Omental fat pad (tissue), 3 donors: ENCODE measurements at regions not wholly inside any gene's neighbourhood (a gene's known extent, or its start where the extent isn't known, plus 50 kb on each side); places are given as distances from the start of the nearest gene placed in this dataset.

ENCODE experiments used
- ATAC-seq: fragments of 150-250 bp; one replicate; pipeline ENCODE4 v1.9.1; 2016; ENCODE audit warnings: mild to moderate bottlenecking, moderate library complexity; ENCODE audit not compliant: low FRiP score
- DNase-seq: peaks from one replicate; pipeline ENCODE4 v3.0.0-alpha.2; 2019; ENCODE audit warnings: low spot score
- TF ChIP-seq, protein P1 (sequence below), 3 donors: fragments of 450-650 bp; IDR thresholded peaks; one replicate each; pipeline ENCODE4 v1.5.1; 2016 to 2017; ENCODE audit warnings: antibody characterized with exemption in 3 of 3, mild to moderate bottlenecking in 3 of 3, moderate library complexity in 2 of 3

DNA sequence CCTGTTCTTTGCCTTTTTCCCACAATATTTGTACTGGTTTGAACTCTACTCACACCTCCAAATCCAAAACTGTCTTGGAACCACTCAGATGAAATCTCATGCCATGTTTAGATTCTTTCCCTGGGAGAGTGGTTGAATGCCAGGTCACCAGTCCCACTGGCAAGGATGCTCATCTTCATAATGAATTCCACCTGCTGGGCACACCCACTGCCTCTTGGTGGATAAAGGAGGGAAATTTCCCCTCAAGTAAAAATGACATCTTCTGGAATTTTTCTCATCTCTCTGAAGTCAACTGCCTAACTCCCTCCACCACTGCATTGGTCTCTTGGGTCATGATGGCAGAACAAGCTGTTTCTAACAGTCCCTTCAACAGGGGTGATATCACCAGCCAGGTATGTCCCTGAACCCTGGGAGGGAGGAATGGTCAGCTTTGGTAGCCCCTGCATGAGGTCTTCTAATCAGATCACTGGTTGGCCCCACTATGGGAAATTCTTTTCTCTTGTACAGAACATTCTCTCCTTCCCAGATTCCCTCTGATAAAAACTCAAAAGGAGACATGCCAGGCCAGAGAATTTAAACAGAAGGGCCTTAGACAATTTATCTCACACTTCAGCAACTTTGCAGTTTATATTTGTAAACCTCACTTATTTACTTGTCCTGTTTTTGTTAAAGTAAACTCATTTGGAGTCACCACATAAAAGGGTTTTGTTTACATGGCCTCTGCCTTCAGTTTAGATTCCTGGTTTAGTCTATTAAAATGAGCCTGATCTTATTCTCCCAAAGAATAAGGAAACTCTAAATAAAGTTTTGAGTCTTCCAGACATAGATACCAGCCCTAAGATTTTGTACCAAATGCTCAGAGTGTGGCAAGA lies 143.4 kb downstream of the WNT5A start:
- no peak for ATAC-seq
- DNase-seq, result no peak
- TF ChIP-seq, protein P1, sequence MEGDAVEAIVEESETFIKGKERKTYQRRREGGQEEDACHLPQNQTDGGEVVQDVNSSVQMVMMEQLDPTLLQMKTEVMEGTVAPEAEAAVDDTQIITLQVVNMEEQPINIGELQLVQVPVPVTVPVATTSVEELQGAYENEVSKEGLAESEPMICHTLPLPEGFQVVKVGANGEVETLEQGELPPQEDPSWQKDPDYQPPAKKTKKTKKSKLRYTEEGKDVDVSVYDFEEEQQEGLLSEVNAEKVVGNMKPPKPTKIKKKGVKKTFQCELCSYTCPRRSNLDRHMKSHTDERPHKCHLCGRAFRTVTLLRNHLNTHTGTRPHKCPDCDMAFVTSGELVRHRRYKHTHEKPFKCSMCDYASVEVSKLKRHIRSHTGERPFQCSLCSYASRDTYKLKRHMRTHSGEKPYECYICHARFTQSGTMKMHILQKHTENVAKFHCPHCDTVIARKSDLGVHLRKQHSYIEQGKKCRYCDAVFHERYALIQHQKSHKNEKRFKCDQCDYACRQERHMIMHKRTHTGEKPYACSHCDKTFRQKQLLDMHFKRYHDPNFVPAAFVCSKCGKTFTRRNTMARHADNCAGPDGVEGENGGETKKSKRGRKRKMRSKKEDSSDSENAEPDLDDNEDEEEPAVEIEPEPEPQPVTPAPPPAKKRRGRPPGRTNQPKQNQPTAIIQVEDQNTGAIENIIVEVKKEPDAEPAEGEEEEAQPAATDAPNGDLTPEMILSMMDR (IDR thresholded peaks at IDR 0.05), result no peak

DNA sequence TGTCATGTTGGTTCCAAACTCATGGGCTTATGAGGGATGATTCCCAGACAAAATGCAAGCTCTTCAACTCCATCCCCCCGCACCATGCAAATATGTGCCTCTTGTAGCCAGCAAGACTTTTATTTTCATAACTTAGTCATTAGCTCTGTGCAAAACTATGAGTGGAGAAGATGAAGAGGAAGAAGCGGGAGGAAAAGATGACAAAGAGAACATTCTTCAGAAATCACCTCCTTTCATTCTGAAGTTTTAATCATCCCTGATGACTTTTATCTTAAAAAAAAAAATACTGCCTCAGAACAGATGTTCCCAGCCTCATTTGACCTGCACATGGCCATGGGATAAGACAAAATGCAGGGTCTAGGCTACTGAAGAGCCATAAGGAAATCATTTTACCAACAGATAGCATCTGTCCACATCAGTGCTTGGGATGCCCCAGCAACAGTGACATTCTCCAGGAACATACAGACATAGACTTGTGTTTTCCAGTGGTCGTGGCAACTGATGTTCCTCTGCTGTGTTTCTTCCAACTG lies 145.5 kb downstream of the WNT5A start:
- DNase-seq (no peak), ATAC-seq (no peak)
- TF ChIP-seq, protein P1 (IDR thresholded peaks at IDR 0.05), result no peak

DNA sequence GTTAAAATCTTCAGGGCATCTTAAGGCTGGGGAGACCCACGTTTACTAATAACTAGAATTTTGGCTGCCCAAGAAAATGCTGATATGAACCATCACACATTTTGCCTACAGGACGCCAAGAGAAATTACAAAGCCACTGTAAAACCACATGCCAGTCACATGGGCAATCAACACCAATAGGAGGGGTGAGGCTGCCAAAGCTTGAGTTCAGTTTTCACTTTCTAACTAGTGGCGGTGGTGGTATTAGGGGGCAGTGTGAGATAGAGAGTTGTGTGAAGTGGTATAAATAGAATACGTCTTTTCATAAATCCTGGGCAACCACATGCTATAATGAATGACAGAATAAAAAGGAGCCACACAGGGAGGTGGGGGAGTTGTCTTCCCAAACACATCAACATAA lies 147.3 kb downstream of the WNT5A start:
- ATAC-seq (no peak), DNase-seq (no peak)
- TF ChIP-seq, protein P1 (IDR thresholded peaks at IDR 0.05), result no peak

DNA sequence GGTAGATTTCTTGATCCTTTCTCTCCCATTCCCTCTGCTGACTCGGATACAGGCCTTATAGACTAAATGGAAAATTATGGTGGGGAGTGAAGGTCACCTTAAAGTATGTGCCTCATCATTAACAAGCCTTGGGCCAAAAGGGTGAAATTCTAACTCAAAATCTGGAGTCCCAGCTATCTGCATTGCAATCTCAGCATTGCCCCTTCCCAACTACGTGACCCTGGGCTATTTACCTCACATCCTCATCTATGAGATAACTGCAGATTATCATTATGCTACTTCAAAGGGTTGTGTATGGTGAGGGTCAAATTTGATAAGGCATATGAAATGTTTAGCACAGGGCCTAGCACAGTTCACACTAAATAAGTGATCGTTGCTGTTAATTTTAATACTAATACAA lies 147.7 kb downstream of the WNT5A start:
- DNase-seq (no peak), ATAC-seq (no peak)
- TF ChIP-seq, protein P1 (IDR thresholded peaks at IDR 0.05), result no peak

DNA sequence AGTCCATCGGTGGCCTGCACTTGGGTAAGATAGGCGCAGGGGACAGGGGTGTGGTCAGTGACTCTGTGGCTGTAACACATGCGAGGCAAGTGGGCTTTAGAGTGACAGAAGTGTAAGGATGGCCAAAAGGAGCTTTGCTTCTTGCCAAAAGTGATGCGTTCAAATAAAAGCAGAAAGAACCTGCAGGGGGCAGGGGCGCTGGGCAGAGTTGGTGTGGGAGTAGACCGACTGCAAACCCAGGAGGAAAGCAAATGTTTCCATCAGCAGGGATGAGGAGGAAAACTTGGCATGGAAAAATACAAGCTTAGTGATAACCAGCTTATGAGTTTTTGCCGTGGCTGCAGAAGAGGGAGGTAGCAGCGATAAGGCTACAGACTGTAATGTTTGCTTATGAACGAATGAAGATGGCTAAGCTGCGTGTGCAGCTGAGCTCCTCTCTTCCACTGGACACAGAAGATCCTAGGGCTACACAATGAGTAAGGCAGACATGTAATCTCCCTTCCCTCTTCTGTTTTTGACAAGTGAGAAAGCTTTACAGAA lies 149.4 kb downstream of the WNT5A start:
- DNase-seq (no peak), ATAC-seq (peak; percentile 24)
- TF ChIP-seq, protein P1 (IDR thresholded peaks at IDR 0.05), result no peak

DNA sequence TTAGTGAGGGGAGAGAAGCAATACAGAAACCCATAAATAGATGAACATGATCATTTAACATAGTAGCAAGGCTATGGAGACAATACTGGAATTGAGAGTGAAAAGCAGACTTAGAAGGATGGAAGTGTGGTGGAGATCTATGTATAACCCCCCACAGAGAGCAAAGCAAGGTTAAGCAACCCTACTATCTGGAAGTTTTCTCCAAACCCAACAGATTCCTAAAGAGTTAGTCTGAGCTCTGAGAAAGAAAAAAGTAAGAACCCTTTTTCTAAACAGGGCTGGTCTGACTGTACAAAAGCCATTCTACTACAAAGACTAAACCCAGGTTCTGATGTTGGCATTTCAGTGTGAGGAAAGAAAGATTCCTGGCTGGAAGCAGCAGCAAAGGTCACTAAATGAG lies 153.2 kb downstream of the WNT5A start:
- TF ChIP-seq, protein P1 (IDR thresholded peaks at IDR 0.05), result no peak

More for the DNA sequence above, 153.2 kb downstream of the WNT5A start:
- DNase-seq, result no peak
- peak; percentile 13 for ATAC-seq
